ENCODE measurements at regions not wholly inside any gene's neighbourhood (a gene's known extent, or its start where the extent isn't known, plus 50 kb on each side); places are given as distances from the start of the nearest gene placed in this dataset.
A peak's percentile ranks its signal among the peaks of the same experiment; 100 is the strongest.

- FAIRE-seq: no peak
- H3K4me3 ChIP-seq (ENCODE audit: low read length in 3 of 3): no peak overlapping the region
- no peaks in the 10 kb centered on the region for H3K4me1 ChIP-seq (ENCODE audit: control insufficient read depth in 2 of 3, insufficient read depth in 2 of 3, low read depth in 1 of 3, low read length in 3 of 3)
- no peak for TF ChIP-seq CTCF (IDR thresholded peaks at IDR 0.05; ENCODE audit: borderline replicate concordance, extremely low read depth, insufficient read depth)
- no peak overlapping the region for H3K9ac ChIP-seq (ENCODE audit: low read length in 3 of 3)
- H3K36me3 ChIP-seq (ENCODE audit: control insufficient read depth in 2 of 3, insufficient read depth in 3 of 3, low read length in 3 of 3): no peaks in the 10 kb centered on the region
- no peaks in the 10 kb centered on the region for H3K27me3 ChIP-seq (ENCODE audit: control insufficient read depth, insufficient read depth, low read length)
- no peak overlapping the region for H3K27ac ChIP-seq (ENCODE audit: low read depth in 2 of 2, low read length in 2 of 2)
- intact Hi-C loops (cut with DNase I): no loop called here
- H3K9me3 ChIP-seq (ENCODE audit: control insufficient read depth in 2 of 3, insufficient read depth in 1 of 3, low read length in 3 of 3): no peaks in the 10 kb centered on the region
- DNase-seq: no peak
Measured at GRCh38 chr6:147911057-147911456, 402.6 kb downstream of the SAMD5 start.

GRCh38 chr6:147911686-147912085 lies 403.2 kb downstream of the SAMD5 start:
- H3K9me3 ChIP-seq (ENCODE audit: control insufficient read depth in 2 of 3, insufficient read depth in 1 of 3, low read length in 3 of 3): no peaks in the 10 kb centered on the region
- FAIRE-seq (no peak), DNase-seq (no peak)
- H3K9ac ChIP-seq (ENCODE audit: low read length in 3 of 3): no peak overlapping the region
- TF ChIP-seq CTCF (IDR thresholded peaks at IDR 0.05; ENCODE audit: borderline replicate concordance, extremely low read depth, insufficient read depth): no peak
- intact Hi-C loops (cut with DNase I): no loop called here
- no peaks in the 10 kb centered on the region for H3K36me3 ChIP-seq (ENCODE audit: control insufficient read depth in 2 of 3, insufficient read depth in 3 of 3, low read length in 3 of 3)
- H3K27ac ChIP-seq (ENCODE audit: low read depth in 2 of 2, low read length in 2 of 2): no peak overlapping the region
- no peak overlapping the region for H3K4me3 ChIP-seq (ENCODE audit: low read length in 3 of 3)
- H3K4me1 ChIP-seq (ENCODE audit: control insufficient read depth in 2 of 3, insufficient read depth in 2 of 3, low read depth in 1 of 3, low read length in 3 of 3): no peaks in the 10 kb centered on the region
- H3K27me3 ChIP-seq (ENCODE audit: control insufficient read depth, insufficient read depth, low read length): no peaks in the 10 kb centered on the region

- TF ChIP-seq CTCF (IDR thresholded peaks at IDR 0.05; ENCODE audit: borderline replicate concordance, extremely low read depth, insufficient read depth): no peak
- Histone ChIP-seq H3K27me3 (ENCODE audit: control insufficient read depth, insufficient read depth, low read length) (no peaks in the 10 kb centered on the region), H3K4me3 (ENCODE audit: low read length in 3 of 3) (no peak overlapping the region), H3K9me3 (ENCODE audit: control insufficient read depth in 2 of 3, insufficient read depth in 1 of 3, low read length in 3 of 3) (peaks cover 0 to 5% (median 1%) of the 10 kb centered on the region in 3 donors), H3K9ac (ENCODE audit: low read length in 3 of 3) (no peak overlapping the region), H3K36me3 (ENCODE audit: control insufficient read depth in 2 of 3, insufficient read depth in 3 of 3, low read length in 3 of 3) (no peaks in the 10 kb centered on the region), H3K4me1 (ENCODE audit: control insufficient read depth in 2 of 3, insufficient read depth in 2 of 3, low read depth in 1 of 3, low read length in 3 of 3) (no peaks in the 10 kb centered on the region), H3K27ac (ENCODE audit: low read depth in 2 of 2, low read length in 2 of 2) (no peak overlapping the region)
- DNase-seq (peak in 2 of 5 donors; percentile 9 to 34), FAIRE-seq (no peak)
- intact Hi-C loops (cut with DNase I): no loop called here
Measured at GRCh38 chr6:147922799-147923198, 414.3 kb downstream of the SAMD5 start.

GRCh38 chr6:147924598-147924997 lies 416.1 kb downstream of the SAMD5 start:
- Histone ChIP-seq H3K9me3 (ENCODE audit: control insufficient read depth in 2 of 3, insufficient read depth in 1 of 3, low read length in 3 of 3) (peaks cover 0 to 9% (median 3%) of the 10 kb centered on the region in 3 donors), H3K36me3 (ENCODE audit: control insufficient read depth in 2 of 3, insufficient read depth in 3 of 3, low read length in 3 of 3) (no peaks in the 10 kb centered on the region), H3K4me3 (ENCODE audit: low read length in 3 of 3) (no peak overlapping the region), H3K4me1 (ENCODE audit: control insufficient read depth in 2 of 3, insufficient read depth in 2 of 3, low read depth in 1 of 3, low read length in 3 of 3) (no peaks in the 10 kb centered on the region), H3K27ac (ENCODE audit: low read depth in 2 of 2, low read length in 2 of 2) (no peak overlapping the region), H3K9ac (ENCODE audit: low read length in 3 of 3) (no peak overlapping the region), H3K27me3 (ENCODE audit: control insufficient read depth, insufficient read depth, low read length) (no peaks in the 10 kb centered on the region)
- intact Hi-C loops (cut with DNase I): no loop called here
- peak; percentile 92 for FAIRE-seq
- no peak for TF ChIP-seq CTCF (IDR thresholded peaks at IDR 0.05; ENCODE audit: borderline replicate concordance, extremely low read depth, insufficient read depth)
- DNase-seq: no peak

All from kidney (tissue), 13 donors.